HFFc6 (cell line): ENCODE measurements at regions not wholly inside any gene's neighbourhood (a gene's known extent, or its start where the extent isn't known, plus 50 kb on each side); places are given as distances from the start of the nearest gene placed in this dataset.

Experiments
- DNase-seq: peaks from one replicate; pipeline ENCODE4 v3.0.0-alpha.2; 2018
- H3K27ac Mint-ChIP-seq: 2 replicates; pipeline ENCODE4 v1.8.0; 2020; ENCODE audit warnings: mild to moderate bottlenecking, mixed read lengths
- H3K27me3 Mint-ChIP-seq: 2 replicates; pipeline ENCODE4 v1.8.0; 2021; ENCODE audit warnings: mild to moderate bottlenecking, moderate library complexity, mixed read lengths; ENCODE audit not compliant: insufficient read depth
- H3K36me3 Mint-ChIP-seq: 2 replicates; pipeline ENCODE4 v1.8.0; 2021; ENCODE audit warnings: low read depth, mixed read lengths
- H3K4me1 Mint-ChIP-seq: 2 replicates; pipeline ENCODE4 v1.8.0; 2020; ENCODE audit warnings: low read depth, mixed read lengths
- H3K4me3 Mint-ChIP-seq: 2 replicates; pipeline ENCODE4 v1.8.0; 2020; ENCODE audit warnings: mild to moderate bottlenecking, moderate library complexity, mixed read lengths
- H3K9me3 Mint-ChIP-seq: 2 replicates; pipeline ENCODE4 v1.8.0; 2020; ENCODE audit warnings: mild to moderate bottlenecking, mixed read lengths
- TF ChIP-seq, protein P1 (sequence below): fragments of 200-600 bp; sonication (generic); IDR thresholded peaks from 2 replicates; pipeline ENCODE4 v1.5.0; 2021; ENCODE audit warnings: antibody characterized with exemption, mild to moderate bottlenecking

DNA sequence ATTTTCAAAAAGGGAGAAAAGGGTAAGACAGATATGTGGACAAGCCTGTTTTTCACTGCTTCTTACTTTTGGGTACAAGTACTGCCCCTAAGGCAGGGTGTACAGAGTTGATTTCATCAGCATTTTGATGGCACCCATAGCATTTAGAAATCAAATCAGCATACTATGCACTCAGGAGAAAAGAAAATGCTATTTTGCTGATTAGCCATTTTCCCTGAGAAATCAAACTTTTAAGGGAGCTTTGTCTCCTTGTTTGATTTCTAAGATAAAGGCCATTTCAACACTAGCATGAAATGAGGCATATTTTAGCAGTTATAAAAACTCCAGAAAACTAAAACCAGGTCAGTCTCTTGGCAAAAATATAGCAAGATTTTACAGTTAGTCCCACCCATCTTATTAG is 2269.4 kb upstream of the WWC1 start:
- Mint-ChIP-seq H3K4me1 (no peaks in the 10 kb centered on the region), H3K27me3 (no peaks in the 10 kb centered on the region), H3K27ac (no peak overlapping the region), H3K9me3 (peaks cover 36% of the 10 kb centered on the region), H3K4me3 (no peak overlapping the region), H3K36me3 (no peaks in the 10 kb centered on the region; the same call in 1 of the 2 replicates)
- DNase-seq = no peak
- TF ChIP-seq, protein P1, sequence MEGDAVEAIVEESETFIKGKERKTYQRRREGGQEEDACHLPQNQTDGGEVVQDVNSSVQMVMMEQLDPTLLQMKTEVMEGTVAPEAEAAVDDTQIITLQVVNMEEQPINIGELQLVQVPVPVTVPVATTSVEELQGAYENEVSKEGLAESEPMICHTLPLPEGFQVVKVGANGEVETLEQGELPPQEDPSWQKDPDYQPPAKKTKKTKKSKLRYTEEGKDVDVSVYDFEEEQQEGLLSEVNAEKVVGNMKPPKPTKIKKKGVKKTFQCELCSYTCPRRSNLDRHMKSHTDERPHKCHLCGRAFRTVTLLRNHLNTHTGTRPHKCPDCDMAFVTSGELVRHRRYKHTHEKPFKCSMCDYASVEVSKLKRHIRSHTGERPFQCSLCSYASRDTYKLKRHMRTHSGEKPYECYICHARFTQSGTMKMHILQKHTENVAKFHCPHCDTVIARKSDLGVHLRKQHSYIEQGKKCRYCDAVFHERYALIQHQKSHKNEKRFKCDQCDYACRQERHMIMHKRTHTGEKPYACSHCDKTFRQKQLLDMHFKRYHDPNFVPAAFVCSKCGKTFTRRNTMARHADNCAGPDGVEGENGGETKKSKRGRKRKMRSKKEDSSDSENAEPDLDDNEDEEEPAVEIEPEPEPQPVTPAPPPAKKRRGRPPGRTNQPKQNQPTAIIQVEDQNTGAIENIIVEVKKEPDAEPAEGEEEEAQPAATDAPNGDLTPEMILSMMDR = no peak

DNA sequence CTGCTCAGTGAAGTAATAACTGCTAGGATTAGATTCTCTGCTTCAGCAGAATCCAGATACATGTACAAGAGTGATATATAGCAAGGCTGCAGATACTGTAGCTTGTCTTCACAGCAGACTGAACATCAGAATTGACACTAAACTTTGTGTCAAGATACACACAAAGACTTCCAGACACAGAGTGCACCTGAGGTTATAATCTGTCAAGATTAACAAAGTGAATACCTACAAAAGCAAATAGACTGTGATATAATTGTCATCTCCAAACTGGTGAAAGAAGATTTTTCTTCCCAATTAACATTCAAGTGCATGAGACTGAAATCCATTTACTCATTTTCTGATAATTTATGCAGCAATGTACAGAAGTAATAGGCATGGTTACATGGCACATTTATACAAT is 2266.5 kb upstream of the WWC1 start:
- no peaks in the 10 kb centered on the region for H3K4me1 Mint-ChIP-seq
- no peak overlapping the region for H3K4me3 Mint-ChIP-seq
- TF ChIP-seq, protein P1 = no peak
- no peak for DNase-seq
- H3K27ac Mint-ChIP-seq = no peak overlapping the region
- H3K9me3 Mint-ChIP-seq = peaks cover 51% of the 10 kb centered on the region
- no peaks in the 10 kb centered on the region; the same call in 1 of the 2 replicates for H3K36me3 Mint-ChIP-seq
- no peaks in the 10 kb centered on the region for H3K27me3 Mint-ChIP-seq

DNA sequence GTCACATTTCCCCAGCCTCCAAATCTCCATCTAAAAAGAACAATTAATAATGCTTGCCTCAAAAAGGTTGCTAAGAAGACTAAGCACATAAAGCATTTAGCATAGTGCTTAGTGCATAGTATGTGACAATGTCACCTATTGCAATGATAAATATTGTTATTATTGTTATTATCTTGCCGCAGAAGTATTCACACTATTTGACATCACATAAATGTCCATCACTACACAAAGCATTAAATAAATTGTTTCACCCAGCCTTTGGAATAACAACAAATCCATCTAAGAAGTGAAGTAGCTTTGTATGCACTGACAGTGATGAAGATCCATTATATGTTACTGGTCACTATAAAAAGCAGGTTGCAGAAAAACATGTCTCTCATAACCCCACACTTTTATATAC is 2263.9 kb upstream of the WWC1 start:
- H3K36me3 Mint-ChIP-seq = no peaks in the 10 kb centered on the region; the same call in 1 of the 2 replicates
- no peaks in the 10 kb centered on the region for H3K4me1 Mint-ChIP-seq
- H3K27me3 Mint-ChIP-seq = peaks cover 3% of the 10 kb centered on the region
- TF ChIP-seq, protein P1 = no peak
- no peak overlapping the region for H3K27ac Mint-ChIP-seq
- no peak overlapping the region for H3K4me3 Mint-ChIP-seq
- H3K9me3 Mint-ChIP-seq = peaks cover 60% of the 10 kb centered on the region
- no peak for DNase-seq

DNA sequence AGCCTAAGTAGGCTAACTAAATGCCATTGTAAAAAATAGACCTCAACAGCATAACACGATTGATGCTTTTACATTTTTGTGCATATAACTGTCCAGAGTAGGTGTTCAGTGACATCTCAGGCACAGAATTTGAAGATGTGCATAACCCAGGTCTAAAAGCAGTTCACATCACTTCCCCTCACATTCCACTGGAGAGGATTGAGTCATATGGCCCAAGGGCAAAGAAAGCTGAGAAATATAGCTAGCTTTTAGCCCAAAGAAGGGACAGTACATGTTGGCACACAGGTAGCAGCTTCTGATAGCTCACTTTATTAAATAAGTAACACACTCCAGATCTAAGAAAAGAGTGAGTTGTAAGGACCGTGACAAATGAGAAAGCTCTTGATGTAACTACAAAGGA is 2259.5 kb upstream of the WWC1 start:
- Mint-ChIP-seq H3K4me3 (no peak overlapping the region), H3K4me1 (no peaks in the 10 kb centered on the region), H3K9me3 (peaks cover 41% of the 10 kb centered on the region), H3K27me3 (peaks cover 3% of the 10 kb centered on the region), H3K27ac (no peak overlapping the region), H3K36me3 (no peaks in the 10 kb centered on the region; the same call in 1 of the 2 replicates)
- no peak for DNase-seq
- TF ChIP-seq, protein P1 = no peak

DNA sequence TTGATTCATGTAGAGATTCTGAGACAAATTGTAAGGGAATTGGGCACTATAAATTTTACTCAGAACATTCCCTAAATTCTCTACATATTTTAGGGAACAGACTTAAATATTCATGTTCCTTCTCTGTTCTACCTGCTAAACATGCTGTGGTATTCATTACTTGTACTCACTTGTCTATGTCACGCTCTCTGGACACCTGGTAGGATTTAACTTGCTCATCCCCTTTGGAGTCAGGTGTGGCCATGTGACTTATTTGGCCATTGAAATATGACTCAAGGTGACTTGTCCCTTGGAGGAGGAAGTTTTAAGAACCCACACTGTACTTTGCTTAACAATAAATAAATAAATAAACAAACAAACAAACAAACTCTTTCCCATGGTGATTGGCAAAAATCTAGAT is 2258.8 kb upstream of the WWC1 start:
- no peak overlapping the region for H3K4me3 Mint-ChIP-seq
- no peaks in the 10 kb centered on the region for H3K4me1 Mint-ChIP-seq
- no peak for DNase-seq
- H3K27ac Mint-ChIP-seq = no peak overlapping the region
- no peaks in the 10 kb centered on the region; the same call in 1 of the 2 replicates for H3K36me3 Mint-ChIP-seq
- TF ChIP-seq, protein P1 = no peak
- H3K9me3 Mint-ChIP-seq = peaks cover 40% of the 10 kb centered on the region
- H3K27me3 Mint-ChIP-seq = peaks cover 3% of the 10 kb centered on the region

DNA sequence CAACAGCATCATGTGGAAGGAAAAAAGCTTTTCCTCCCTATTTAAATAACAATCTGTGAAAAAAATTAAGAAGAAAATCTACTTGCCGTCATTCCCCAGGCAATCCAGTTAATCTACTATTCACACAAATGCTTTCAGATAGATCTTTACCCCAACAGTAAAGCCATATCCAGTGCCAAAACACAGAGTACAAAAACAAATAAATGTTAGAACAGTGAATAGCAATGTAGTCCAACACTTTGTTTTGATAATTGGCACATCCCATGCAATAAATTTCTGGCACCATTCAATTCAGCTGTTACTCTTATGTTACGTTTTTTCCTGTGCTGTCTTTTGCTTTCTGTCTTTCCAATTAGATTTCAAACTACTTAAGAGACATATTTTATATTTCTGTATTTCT is 2245.5 kb upstream of the WWC1 start:
- H3K4me1 Mint-ChIP-seq = no peaks in the 10 kb centered on the region
- no peaks in the 10 kb centered on the region for H3K27me3 Mint-ChIP-seq
- no peak overlapping the region for H3K27ac Mint-ChIP-seq
- H3K9me3 Mint-ChIP-seq = peaks cover 33% of the 10 kb centered on the region
- DNase-seq = no peak
- no peaks in the 10 kb centered on the region for H3K36me3 Mint-ChIP-seq
- TF ChIP-seq, protein P1 = no peak
- no peak overlapping the region for H3K4me3 Mint-ChIP-seq
